Keratinocyte (primary cell): ENCODE measurements at regions not wholly inside any gene's neighbourhood (a gene's known extent, or its start where the extent isn't known, plus 50 kb on each side); places are given as distances from the start of the nearest gene placed in this dataset.

Experiments
- CTCF ChIP-seq, 3 experiments: IDR thresholded peaks in 1 of 3; conservative IDR thresholded peaks in 1 of 3; optimal IDR thresholded peaks in 1 of 3; 2 replicates in 2 of 3; 3 replicates in 1 of 3; pipeline versions ENCODE3 to v1.5.1; 2011; ENCODE audit warnings: low read length in 3 of 3, mild to moderate bottlenecking in 3 of 3, moderate library complexity in 2 of 3, control low read depth in 1 of 3, inconsistent platforms in 1 of 3; ENCODE audit not compliant: insufficient read depth in 2 of 3; ENCODE audit errors: extremely low read depth in 1 of 3
- EZH2 ChIP-seq: IDR thresholded peaks from one replicate; pipeline ENCODE4 v1.6.1; 2012; ENCODE audit warnings: inconsistent platforms, mild to moderate bottlenecking, low read length, moderate library complexity

DNA sequence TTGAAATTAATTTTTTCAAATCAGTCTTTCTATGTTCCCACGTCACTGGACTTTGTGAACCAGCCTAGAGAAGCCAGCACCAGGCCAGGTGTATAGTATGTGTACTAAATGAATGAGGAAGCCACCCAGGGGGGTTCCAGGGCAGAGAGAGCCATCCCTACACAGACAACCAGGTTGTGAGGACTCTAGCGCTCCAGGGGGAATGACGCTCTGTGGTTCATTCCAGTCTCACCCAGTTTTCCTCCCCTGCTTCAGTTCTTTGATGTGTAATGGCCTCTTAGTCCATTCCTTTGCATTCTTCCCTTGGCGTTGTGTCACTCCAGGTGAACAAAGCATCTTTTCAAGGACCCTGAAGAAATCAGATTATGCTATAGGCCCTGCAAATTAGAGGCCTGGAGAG is 330.6 kb downstream of the NSG2 start:
- no peak for TF ChIP-seq CTCF (optimal IDR thresholded peaks at IDR 0.05 in 1 of 3, IDR thresholded peaks at IDR 0.05 in 1 of 3, conservative IDR thresholded peaks at IDR 0.05 in 1 of 3; ENCODE audit: extremely low read depth in 1 of 3, insufficient read depth in 2 of 3, low read length in 3 of 3)
- TF ChIP-seq EZH2 = no peak
